ENCODE measurements at regions not wholly inside any gene's neighbourhood (a gene's known extent, or its start where the extent isn't known, plus 50 kb on each side); places are given as distances from the start of the nearest gene placed in this dataset.

DNA sequence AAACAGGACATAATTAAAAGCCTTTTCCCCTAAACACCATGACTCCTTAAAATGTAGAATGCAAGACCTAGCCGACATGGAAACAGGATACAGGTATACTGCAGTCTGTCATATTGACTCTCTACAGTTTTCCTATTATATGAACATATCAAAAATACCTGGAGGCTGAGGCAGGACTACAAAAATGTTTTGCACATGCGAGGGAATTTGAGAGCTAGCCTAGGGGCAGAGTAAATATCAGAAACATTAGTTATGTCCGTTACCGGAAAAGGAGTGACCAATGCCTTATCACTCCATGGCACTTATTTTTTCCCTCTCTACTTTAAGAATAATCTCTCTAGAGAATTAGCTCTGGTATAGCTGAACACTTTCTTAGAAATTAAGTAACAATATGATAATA, 732.3 kb downstream of the TUSC7 start:
- H3K36me3 ChIP-seq (ENCODE audit: low read depth): no peaks in the 10 kb centered on the region
- H3K9me2 ChIP-seq (ENCODE audit: insufficient read depth): no peaks in the 10 kb centered on the region
- H3K4me3 ChIP-seq: no peak overlapping the region
- ChIA-PET POLR2A (ENCODE audit: unreplicated experiment) (interaction anchor here (0.6 kb wide), 1 partner anchor 486 kb away, joined by 10 read pairs; no protein-coding TSS in a partner anchor), CTCF (no interaction called here)
- no peaks in the 10 kb centered on the region for H3F3A ChIP-seq (ENCODE audit: insufficient read depth, low read depth)
- no peaks in the 10 kb centered on the region for H3K27me3 ChIP-seq (ENCODE audit: insufficient read depth, low read depth)
- no TSS peak for BruUV-seq (replicated peaks)
- H3K4me2 ChIP-seq: no peak overlapping the region
- no peak for DNase-seq
- H2AFZ ChIP-seq: no peak overlapping the region
- intact Hi-C loops (cut with micrococcal nuclease; ENCODE audit: unreplicated experiment): no loop called here
- no peak overlapping the region for H3K27ac ChIP-seq
- H4K20me1 ChIP-seq (ENCODE audit: insufficient read depth): no peaks in the 10 kb centered on the region
- TF ChIP-seq, protein P1, sequence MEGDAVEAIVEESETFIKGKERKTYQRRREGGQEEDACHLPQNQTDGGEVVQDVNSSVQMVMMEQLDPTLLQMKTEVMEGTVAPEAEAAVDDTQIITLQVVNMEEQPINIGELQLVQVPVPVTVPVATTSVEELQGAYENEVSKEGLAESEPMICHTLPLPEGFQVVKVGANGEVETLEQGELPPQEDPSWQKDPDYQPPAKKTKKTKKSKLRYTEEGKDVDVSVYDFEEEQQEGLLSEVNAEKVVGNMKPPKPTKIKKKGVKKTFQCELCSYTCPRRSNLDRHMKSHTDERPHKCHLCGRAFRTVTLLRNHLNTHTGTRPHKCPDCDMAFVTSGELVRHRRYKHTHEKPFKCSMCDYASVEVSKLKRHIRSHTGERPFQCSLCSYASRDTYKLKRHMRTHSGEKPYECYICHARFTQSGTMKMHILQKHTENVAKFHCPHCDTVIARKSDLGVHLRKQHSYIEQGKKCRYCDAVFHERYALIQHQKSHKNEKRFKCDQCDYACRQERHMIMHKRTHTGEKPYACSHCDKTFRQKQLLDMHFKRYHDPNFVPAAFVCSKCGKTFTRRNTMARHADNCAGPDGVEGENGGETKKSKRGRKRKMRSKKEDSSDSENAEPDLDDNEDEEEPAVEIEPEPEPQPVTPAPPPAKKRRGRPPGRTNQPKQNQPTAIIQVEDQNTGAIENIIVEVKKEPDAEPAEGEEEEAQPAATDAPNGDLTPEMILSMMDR (conservative IDR thresholded peaks at IDR 0.05): no peak
- no peak for TF ChIP-seq EZH2 (IDR thresholded peaks at IDR 0.05; ENCODE audit: low read depth)
- H3K4me1 ChIP-seq (replicated peaks; ENCODE audit: insufficient read depth): no peaks in the 10 kb centered on the region
- H3K79me2 ChIP-seq (ENCODE audit: low read depth): no peaks in the 10 kb centered on the region
- H3K9me3 ChIP-seq (ENCODE audit: insufficient read depth, low read depth): no peaks in the 10 kb centered on the region

DNA sequence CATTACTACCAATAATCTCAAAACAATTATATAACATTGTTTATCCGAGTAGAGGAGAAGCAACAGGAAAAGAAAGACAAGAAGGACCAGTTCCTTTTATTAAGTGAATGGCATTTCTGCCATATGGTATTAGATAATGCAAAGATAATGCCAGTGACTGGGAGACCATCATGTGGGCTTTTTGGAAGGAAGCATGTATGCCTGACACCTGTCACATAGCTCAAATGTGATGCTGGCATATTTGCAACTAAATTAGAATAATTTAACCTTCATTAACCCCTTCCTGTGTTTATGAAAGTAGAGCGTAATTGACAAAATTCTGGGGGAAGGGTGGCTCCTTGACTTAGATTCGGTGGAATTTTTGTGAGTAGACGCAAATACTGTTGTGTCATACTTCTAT, 733.0 kb downstream of the TUSC7 start:
- no TSS peak for BruUV-seq (replicated peaks)
- no peaks in the 10 kb centered on the region for H3K79me2 ChIP-seq (ENCODE audit: low read depth)

DNA sequence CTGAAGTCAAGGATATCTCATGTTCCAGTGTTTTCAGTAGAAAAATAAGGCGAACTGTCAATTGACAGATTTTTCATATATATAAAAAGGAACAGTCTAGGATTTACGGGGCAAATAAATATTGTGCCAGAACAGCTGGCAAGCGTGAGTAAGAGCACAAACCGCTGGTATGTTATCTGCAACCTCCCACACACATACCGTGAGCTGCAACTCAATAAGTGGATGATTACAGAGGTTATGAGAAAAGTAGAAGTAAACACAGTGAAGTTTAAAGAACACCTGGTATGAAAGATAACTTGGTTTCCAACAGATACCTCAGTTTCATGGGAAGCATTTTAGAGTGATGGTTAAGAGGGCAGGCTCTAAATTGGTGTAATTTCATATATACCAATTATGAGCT, 733.4 kb downstream of the TUSC7 start:
- no peak overlapping the region for H3K27ac ChIP-seq
- no peak overlapping the region for H3K4me3 ChIP-seq
- no peak for TF ChIP-seq EZH2 (IDR thresholded peaks at IDR 0.05; ENCODE audit: low read depth)
- TF ChIP-seq, protein P1 (conservative IDR thresholded peaks at IDR 0.05): no peak
- POLR2A ChIA-PET (ENCODE audit: unreplicated experiment): no interaction called here
- no peaks in the 10 kb centered on the region for H3K36me3 ChIP-seq (ENCODE audit: low read depth)
- H3K9me2 ChIP-seq (ENCODE audit: insufficient read depth): no peaks in the 10 kb centered on the region
- H3K4me1 ChIP-seq (replicated peaks; ENCODE audit: insufficient read depth): no peaks in the 10 kb centered on the region
- no peaks in the 10 kb centered on the region for H3K9me3 ChIP-seq (ENCODE audit: insufficient read depth, low read depth)
- H2AFZ ChIP-seq: no peak overlapping the region
- no peak overlapping the region for H3K4me2 ChIP-seq
- no peaks in the 10 kb centered on the region for H3K79me2 ChIP-seq (ENCODE audit: low read depth)
- no peak for DNase-seq
- no peaks in the 10 kb centered on the region for H3K27me3 ChIP-seq (ENCODE audit: insufficient read depth, low read depth)
- intact Hi-C loops (cut with micrococcal nuclease; ENCODE audit: unreplicated experiment): no loop called here
- CTCF ChIA-PET: no interaction called here
- no peaks in the 10 kb centered on the region for H3F3A ChIP-seq (ENCODE audit: insufficient read depth, low read depth)
- no peaks in the 10 kb centered on the region for H4K20me1 ChIP-seq (ENCODE audit: insufficient read depth)
- no TSS peak for BruUV-seq (replicated peaks)

More for the DNA sequence above, 733.0 kb downstream of the TUSC7 start:
- no peaks in the 10 kb centered on the region for H3K27me3 ChIP-seq (ENCODE audit: insufficient read depth, low read depth)
- no peak for DNase-seq
- no peak overlapping the region for H2AFZ ChIP-seq
- no peaks in the 10 kb centered on the region for H4K20me1 ChIP-seq (ENCODE audit: insufficient read depth)
- H3K9me2 ChIP-seq (ENCODE audit: insufficient read depth): no peaks in the 10 kb centered on the region
- H3K4me1 ChIP-seq (replicated peaks; ENCODE audit: insufficient read depth): no peaks in the 10 kb centered on the region
- no peaks in the 10 kb centered on the region for H3K9me3 ChIP-seq (ENCODE audit: insufficient read depth, low read depth)
- H3K36me3 ChIP-seq (ENCODE audit: low read depth): no peaks in the 10 kb centered on the region
- ChIA-PET POLR2A (ENCODE audit: unreplicated experiment) (no interaction called here), CTCF (no interaction called here)
- no peaks in the 10 kb centered on the region for H3F3A ChIP-seq (ENCODE audit: insufficient read depth, low read depth)
- intact Hi-C loops (cut with micrococcal nuclease; ENCODE audit: unreplicated experiment): no loop called here
- H3K27ac ChIP-seq: no peak overlapping the region
- H3K4me3 ChIP-seq: no peak overlapping the region
- H3K4me2 ChIP-seq: no peak overlapping the region
- TF ChIP-seq, protein P1 (conservative IDR thresholded peaks at IDR 0.05): no peak

Measured in PC-9 (cell line).